ENCODE measurements at regions not wholly inside any gene's neighbourhood (a gene's known extent, or its start where the extent isn't known, plus 50 kb on each side); places are given as distances from the start of the nearest gene placed in this dataset.

GRCh38 chr2:2871480-2872308 is 505.9 kb downstream of the EIPR1 start:
- TF ChIP-seq CTCF (IDR thresholded peaks at IDR 0.05; ENCODE audit: control extremely low read depth in 1 of 3, insufficient read depth in 1 of 3, low read depth in 1 of 3, low read length in 3 of 3) (no peak), YY1 (IDR thresholded peaks at IDR 0.05; ENCODE audit: low read depth, low read length) (no peak), TAF1 (IDR thresholded peaks at IDR 0.05; ENCODE audit: low read depth, low read length) (no peak), KDM1A (IDR thresholded peaks at IDR 0.05; ENCODE audit: borderline replicate concordance, low read length) (no peak), BACH1 (IDR thresholded peaks at IDR 0.05; ENCODE audit: low read length) (no peak), MAX (IDR thresholded peaks at IDR 0.05) (no peak), RXRA (IDR thresholded peaks at IDR 0.05; ENCODE audit: insufficient read depth, low read depth, low read length) (no peak)

Data from H1 (cell line).